Esophagus (tissue), 2 donors: ENCODE measurements at regions not wholly inside any gene's neighbourhood (a gene's known extent, or its start where the extent isn't known, plus 50 kb on each side); places are given as distances from the start of the nearest gene placed in this dataset.

Experiments
- H3K27ac ChIP-seq, 2 donors: one replicate each; pipeline ENCODE4 v1.5.1; 2013; ENCODE audit warnings: low read depth in 2 of 2, mild to moderate bottlenecking in 2 of 2, inconsistent platforms in 1 of 2, low read length in 1 of 2, moderate library complexity in 1 of 2
- H3K27me3 ChIP-seq, 2 donors: one replicate each; pipeline ENCODE4 v1.6.1; 2013; ENCODE audit warnings: low read length in 2 of 2, control low read depth in 1 of 2, mild to moderate bottlenecking in 1 of 2; ENCODE audit not compliant: insufficient read depth in 2 of 2, control insufficient read depth in 1 of 2
- H3K36me3 ChIP-seq, 2 donors: one replicate each; pipeline ENCODE4 v1.6.1; 2013; ENCODE audit warnings: low read length in 1 of 2; ENCODE audit not compliant: control insufficient read depth in 2 of 2, insufficient read depth in 2 of 2
- H3K4me1 ChIP-seq, 2 donors: one replicate each; pipeline ENCODE4 v1.6.1; 2013; ENCODE audit warnings: low read length in 1 of 2; ENCODE audit not compliant: control insufficient read depth in 2 of 2, insufficient read depth in 2 of 2
- H3K4me3 ChIP-seq, 2 donors: one replicate each; pipeline ENCODE4 v1.5.1; 2013; ENCODE audit warnings: low read length in 2 of 2, mild to moderate bottlenecking in 2 of 2, low read depth in 1 of 2, moderate library complexity in 1 of 2
- H3K9me3 ChIP-seq, 2 donors: one replicate each; pipeline ENCODE4 v1.6.1; 2013; ENCODE audit warnings: mild to moderate bottlenecking in 2 of 2, low read depth in 1 of 2, low read length in 1 of 2, moderate library complexity in 1 of 2; ENCODE audit not compliant: control insufficient read depth in 2 of 2, insufficient read depth in 1 of 2
- WGBS, 2 donors: extraction: QIAGEN DNeasy Blood & Tissue Kit; methylation state at CpG; one replicate each; pipeline ENCODE4 v1.1.7; 2013; 5-methylcytosine and 5-hydroxymethylcytosine counted together
- donor health status: healthy with polysubstance abuse.
- donor health status: Bipolar disorder and iron deficiency.

GRCh38 chr18:45562567-45563479 lies 52.5 kb upstream of the SLC14A2 start:
- Histone ChIP-seq H3K27me3 (no peaks in the 10 kb centered on the region), H3K4me1 (peaks cover 0 to 7% of the 10 kb centered on the region in 2 donors), H3K36me3 (no peaks in the 10 kb centered on the region), H3K27ac (peak overlapping the region; percentile 72 to 80), H3K9me3 (no peaks in the 10 kb centered on the region), H3K4me3 (no peak overlapping the region)
- 63 to 68% methylated on average over 11 of the region's 11 CpGs for WGBS, 2 donors

- Histone ChIP-seq H3K4me3 (no peak overlapping the region), H3K36me3 (no peaks in the 10 kb centered on the region), H3K9me3 (no peaks in the 10 kb centered on the region), H3K27ac (peak overlapping the region in 1 of 2 donors; percentile 17), H3K27me3 (no peaks in the 10 kb centered on the region), H3K4me1 (peaks cover 0 to 7% of the 10 kb centered on the region in 2 donors)
- 55 to 69% methylated on average over 19 of the region's 19 CpGs for WGBS, 2 donors
Observed at GRCh38 chr18:45565280-45565970, 49.9 kb upstream of the SLC14A2 start.
